H7 (cell line): ENCODE measurements at regions not wholly inside any gene's neighbourhood (a gene's known extent, or its start where the extent isn't known, plus 50 kb on each side); places are given as distances from the start of the nearest gene placed in this dataset.
A peak's percentile ranks its signal among the peaks of the same experiment; 100 is the strongest.
"Not testable (repeated sequence)": the region's sequence is repeated elsewhere in the genome, so short reads cannot be mapped to it uniquely, and the experiment has no call there.

Source experiments
- DNase-seq: peaks from one replicate; pipeline ENCODE4 v3.0.0; 2012
- H3K27me3 ChIP-seq: 2 replicates; pipeline ENCODE4 v1.6.0; 2011; ENCODE audit warnings: mild to moderate bottlenecking, low read length; ENCODE audit not compliant: control insufficient read depth, insufficient read depth
- H3K36me3 ChIP-seq: replicated peaks from 2 replicates; pipeline ENCODE4 v1.5.1; 2011; ENCODE audit warnings: low read length; ENCODE audit not compliant: control insufficient read depth, insufficient read depth
- H3K4me3 ChIP-seq: 2 replicates; pipeline ENCODE4 v1.5.1; 2011; ENCODE audit warnings: low read depth, mild to moderate bottlenecking, control low read depth, low read length, moderate library complexity; ENCODE audit not compliant: insufficient read depth

DNA sequence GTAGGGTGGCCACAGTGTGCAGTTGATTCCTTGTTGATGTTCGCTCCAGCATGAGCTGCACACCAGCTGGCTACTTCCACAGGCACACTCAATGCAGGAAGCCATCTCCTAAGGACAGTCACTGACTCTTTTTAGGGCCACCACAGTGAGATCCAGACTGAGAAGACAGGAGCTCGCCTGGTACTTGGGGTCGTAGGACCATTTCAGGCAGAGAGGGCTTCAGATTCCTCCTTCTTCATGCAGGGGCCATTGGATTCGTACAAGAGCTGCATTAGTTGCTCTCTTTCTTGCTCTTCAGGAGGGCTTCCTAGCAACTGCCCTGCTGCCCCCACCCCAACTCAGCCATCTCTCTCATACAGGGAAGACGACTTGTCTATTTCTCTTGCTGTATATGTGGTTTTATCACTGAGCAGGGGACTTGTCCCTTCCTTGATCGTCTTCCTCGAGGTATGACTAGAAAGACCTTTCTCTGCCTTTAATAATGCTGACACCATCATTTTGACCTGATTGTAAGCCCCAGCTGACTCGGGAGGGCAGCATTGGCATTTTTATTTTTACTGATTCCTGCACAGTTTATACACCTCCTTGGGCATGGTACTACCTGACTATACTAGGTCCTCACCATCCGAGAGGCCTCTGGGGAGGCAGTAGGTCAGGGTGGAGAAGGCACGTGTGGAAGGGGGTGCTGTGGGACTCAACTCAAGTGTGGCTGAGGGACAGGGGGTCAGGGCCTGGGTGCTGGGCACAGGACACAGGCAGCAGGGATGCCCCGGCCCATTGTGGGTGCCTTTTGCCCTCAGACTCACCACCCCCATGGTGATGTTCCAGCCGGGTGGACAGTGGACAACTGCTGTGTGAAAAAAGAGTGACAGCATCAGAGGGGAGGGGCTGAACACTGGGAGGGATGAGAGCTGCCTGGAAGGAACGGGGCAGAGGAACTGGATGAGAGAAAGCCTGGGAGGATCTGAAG is 136.7 kb upstream of the ZNF746 start:
- peaks cover 13% of the 10 kb centered on the region for H3K27me3 ChIP-seq
- H3K4me3 ChIP-seq = no peak overlapping the region
- H3K36me3 ChIP-seq = no peaks in the 10 kb centered on the region
- peak; percentile 6 for DNase-seq

DNA sequence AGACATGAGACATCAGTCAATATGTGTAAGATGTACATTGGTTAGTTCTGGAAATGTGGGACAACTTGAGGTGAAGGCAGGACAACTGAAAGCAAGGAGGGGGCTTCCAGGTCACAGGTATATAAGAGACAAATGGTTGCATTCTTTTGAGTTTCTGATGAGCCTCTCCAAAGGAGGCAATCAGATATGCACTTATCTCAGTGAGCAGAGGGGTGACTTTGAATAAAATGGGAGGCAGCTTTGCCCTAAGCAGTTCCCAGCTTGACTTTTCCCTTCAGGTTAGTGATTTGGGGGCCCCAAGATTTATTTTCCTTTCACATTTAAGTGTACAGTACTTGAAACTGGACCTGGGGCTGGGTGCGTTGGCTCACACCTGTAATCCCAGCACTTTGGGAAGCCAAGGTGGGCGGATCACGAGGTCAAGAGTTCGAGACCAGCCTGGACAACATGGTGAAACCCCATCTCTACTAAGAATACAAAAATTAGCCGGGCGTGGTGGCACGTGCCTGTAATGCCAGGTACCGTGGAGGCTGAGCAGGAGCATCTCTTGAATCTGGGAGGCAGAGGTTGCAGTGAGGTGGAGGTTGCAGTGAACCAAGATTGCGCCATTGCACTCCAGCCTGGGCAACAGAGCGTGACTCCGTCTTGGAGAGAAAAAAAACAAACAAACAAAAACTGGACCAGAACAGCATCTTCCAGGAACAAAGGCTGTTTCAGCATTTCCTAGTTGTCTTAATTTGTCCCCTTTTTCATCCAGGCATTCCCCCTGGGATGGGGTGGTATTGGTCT is 130.9 kb upstream of the ZNF746 start:
- not testable (repeated sequence) for H3K27me3 ChIP-seq, DNase-seq, H3K4me3 ChIP-seq, H3K36me3 ChIP-seq

DNA sequence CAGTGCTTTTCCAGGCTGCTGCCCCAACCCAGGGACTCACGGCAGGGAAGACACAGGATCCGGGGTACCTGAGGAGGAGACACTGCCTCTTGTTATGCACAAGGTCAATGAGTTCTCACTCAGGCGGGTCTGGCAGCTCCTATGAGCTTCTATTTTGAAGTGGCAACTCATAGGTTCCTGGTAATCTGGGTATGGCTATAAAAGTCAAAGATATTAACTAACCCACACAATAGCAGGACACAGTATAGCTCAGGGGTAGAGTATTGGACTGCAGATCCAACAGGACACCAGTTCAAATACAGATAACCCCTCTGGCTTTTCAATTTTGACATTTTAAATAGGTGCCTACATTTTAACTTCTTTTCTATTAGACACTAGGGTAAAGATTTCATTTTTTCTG is 130.3 kb upstream of the ZNF746 start:
- DNase-seq = no peak
- H3K4me3 ChIP-seq = no peak overlapping the region
- no peaks in the 10 kb centered on the region for H3K36me3 ChIP-seq
- H3K27me3 ChIP-seq = peaks cover 8% of the 10 kb centered on the region; the same call in 1 of the 2 replicates

DNA sequence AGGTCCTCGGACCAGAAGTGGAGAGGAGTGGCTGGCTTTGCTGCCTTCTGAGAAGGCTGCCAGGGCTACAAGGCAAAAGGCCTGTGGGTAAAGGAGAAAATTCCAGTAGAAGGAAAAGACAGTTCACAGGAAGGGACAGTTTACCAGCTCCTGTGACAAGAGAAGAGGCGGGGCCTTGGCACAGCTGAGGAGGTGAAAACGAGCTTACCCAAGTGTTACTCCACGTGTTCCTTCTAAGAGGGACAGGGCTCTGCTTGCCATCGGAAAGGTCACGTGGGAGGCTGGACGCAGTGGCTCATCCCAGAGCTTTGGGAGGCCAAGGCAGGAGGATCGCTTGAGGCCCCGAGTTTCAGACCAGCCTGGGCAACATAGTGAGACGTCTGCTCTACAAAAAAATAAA is 129.4 kb upstream of the ZNF746 start:
- H3K36me3 ChIP-seq = no peaks in the 10 kb centered on the region
- peaks cover 5% of the 10 kb centered on the region; the same call in 1 of the 2 replicates for H3K27me3 ChIP-seq
- no peak for DNase-seq

DNA sequence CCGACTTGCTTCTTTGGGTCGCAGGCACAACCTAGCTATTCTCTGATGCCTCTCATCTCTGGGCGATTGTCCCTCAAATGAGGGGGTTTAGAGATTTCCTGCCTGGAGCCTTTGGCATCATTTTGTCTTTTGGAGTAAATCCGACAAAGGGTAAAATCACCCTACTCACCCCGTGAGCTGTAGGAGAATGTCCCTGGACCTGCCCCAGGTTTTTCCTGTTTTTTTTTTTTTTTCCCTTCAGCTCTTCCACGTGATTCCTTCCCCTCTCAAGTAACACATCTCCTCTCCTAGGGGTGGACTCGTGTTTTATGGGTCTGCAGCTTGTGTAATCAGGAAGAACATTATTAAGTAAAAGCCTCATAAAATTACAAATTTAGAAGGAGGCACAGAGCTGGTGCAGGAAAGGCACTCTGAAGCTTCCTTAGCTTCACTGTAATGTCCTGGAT is 128.4 kb upstream of the ZNF746 start:
- Histone ChIP-seq H3K4me3 (no peak overlapping the region), H3K36me3 (no peaks in the 10 kb centered on the region; the same call in 1 of the 2 replicates), H3K27me3 (peaks cover 5% of the 10 kb centered on the region; the same call in 1 of the 2 replicates)
- no peak for DNase-seq

More for the DNA sequence above, 129.4 kb upstream of the ZNF746 start:
- no peak overlapping the region for H3K4me3 ChIP-seq

DNA sequence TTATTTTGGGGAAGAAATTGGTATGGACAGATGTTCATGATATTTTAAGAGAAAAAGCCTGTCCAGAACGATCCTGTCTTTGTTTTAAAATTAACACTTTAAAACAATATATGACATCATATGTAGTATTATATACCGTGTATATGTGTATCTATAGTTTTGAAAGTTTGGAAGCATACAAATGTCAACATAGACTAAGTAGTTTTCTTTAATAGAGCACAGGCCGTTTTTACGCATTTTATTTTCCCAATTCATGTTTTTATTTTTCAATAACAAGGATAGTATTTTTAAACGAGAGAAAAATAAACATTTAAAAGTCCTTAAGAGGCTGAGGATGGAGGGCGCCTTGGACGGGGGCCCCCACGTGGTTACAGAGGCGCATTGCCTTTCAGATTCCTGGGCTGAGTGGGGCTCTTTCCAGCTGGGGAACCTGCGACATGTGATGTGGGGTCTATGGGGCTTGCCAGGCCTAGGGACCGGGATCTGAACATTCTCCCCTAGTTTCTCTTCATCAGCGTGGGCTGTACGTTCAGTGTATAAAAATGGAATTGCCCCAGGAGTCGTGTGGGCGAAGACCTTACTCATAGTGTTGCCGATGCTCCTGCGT is 127.8 kb upstream of the ZNF746 start:
- peak; percentile 85 for DNase-seq
- Histone ChIP-seq H3K36me3 (peaks cover 4% of the 10 kb centered on the region), H3K4me3 (no peak overlapping the region), H3K27me3 (peaks cover 3% of the 10 kb centered on the region; the same call in 1 of the 2 replicates)

DNA sequence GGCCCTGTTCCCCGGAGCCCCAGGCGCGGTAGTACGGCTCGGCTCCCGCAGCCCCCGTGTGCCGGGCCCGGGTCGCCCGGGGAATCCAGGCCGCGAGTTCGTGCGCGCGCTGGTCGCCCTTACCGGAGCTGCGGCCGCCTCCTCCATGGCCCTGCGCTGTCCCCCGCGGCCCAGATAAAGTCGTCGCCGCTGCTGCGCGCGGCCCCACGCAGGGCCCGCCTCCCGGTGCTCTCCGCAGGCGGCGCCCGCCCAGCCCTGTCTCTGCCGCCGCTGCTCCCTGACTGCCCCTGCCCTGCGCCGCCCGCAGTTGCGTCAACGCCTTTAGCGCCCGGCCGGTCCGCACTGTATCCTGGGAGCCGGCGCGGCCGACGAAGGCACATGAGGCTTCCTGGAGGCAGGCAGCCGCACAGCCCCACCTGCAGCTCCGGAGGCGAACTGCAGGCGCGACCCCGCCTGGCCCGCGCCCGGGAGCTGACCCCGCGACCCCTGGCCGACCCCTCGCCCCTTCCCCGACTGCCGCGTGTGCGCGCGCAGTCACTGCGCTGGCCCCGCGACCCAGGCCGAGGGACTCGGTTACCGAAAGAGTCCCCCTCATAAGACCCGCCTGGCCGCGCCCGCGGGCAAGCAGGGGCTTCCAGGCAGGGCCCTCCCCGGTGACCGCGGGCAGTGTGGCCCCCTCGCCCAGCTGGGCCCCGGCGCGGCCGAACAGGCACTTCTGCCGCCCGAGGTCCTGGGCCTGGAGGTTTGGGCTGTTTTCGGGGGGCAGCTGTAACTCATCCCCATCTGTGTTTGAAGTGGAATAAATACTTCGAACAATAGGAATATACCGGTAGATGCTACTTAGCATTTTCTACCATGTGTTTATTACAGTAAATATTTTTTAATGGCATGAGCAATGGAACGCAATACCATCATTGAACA is 127.1 kb upstream of the ZNF746 start:
- peak; percentile 98 for DNase-seq
- H3K27me3 ChIP-seq = peaks cover 2% of the 10 kb centered on the region; the same call in 1 of the 2 replicates
- H3K4me3 ChIP-seq = peak overlapping the region; percentile 85
- peaks cover 9% of the 10 kb centered on the region for H3K36me3 ChIP-seq

DNA sequence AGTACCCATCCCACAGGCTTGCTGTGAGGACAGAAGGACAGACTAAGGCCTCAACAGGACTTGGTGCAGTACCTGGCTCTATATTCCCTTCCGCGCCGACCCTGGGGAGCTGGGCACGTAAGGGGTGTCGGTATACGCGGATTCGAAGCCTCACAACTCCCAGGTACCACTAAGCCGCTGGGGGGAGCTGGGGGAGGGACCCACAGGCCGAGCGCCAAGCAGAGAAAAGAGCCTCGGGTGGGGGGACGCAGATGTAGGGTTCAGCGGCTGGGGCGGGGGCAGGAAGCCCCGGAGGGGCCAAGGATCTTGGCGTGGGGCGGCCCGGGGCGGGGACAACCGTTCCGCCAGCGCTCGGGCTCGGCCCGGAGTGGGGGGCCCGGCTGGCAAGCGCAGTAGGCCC is 126.4 kb upstream of the ZNF746 start:
- Histone ChIP-seq H3K36me3 (peaks cover 13% of the 10 kb centered on the region), H3K4me3 (peak overlapping the region; percentile 85), H3K27me3 (peaks cover 2% of the 10 kb centered on the region; the same call in 1 of the 2 replicates)
- peak; percentile 71 for DNase-seq

DNA sequence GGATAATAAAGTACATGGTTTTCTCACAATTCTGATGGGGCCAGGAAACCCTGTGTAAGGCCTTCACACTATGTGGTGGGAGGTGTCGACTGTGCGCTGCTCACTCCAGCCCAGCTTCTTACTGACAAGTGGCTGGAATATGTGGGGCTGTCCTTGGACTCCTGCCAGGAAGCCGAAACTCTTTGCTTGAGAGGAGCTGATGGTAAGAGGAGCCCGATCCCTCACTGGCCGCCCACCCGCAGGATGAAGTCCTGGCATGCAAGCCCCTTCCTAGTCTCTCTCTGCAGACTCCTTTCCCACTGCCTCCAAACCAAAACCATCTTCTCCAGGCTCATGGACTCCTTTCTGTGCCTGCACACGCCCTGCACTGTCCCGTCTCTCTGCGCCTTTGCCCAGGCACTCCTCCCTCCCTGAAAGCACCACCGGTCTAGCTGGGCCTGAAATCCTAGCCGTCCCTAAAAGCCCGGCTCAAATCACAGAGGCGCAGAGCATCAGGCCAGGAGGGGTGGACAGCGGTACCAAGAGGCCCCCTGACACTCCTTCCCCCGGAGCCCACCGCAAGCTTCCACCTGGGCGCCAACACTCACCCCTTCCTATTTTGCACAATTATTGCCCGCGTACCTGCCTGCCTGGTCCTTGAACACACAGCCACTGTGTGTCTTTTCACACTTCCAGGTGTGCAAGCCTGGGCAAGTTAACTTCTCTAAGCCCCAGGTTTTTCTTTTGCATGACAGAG is 125.8 kb upstream of the ZNF746 start:
- peaks cover 14% of the 10 kb centered on the region for H3K36me3 ChIP-seq
- DNase-seq, H3K27me3 ChIP-seq: not testable (repeated sequence)
- H3K4me3 ChIP-seq = peak overlapping the region; percentile 85

DNA sequence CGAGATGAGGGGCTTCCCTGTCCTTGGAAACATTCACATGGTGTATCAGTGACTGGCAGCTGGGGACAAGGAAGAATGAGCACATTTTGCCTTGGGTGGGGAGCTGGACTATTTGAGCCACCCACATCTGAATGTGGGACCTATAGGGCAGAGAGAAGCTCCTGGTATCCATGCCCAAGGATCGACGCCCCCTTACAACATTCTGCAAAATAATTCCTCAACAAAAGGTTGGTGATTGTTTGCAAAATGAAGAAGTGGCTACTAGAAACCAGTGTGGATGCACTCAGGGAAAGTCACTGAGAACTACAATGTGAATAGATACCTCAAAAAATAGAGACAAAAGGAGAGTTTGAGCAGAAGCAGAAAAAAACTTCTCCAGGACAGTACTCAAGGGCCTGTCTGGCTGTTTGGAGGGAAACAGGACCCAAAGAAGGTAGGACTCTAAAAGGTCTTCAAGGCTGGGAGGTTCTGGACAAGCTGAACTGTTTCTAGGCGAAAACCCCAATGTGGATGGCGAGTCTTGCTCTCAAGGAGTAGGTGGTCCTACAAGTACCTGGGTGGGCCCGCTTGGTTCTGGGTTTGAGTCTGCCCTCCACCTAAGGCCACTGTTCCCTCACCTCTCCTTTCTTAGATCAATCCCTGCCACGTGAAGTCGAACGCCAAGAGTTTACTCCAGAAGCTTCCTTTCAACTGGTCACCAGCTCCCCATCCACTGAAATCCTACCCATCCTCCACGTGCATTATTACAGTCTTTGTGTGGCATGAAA is 125.0 kb upstream of the ZNF746 start:
- no peak for DNase-seq
- Histone ChIP-seq H3K27me3 (peaks cover under 1% of the 10 kb centered on the region; the same call in 1 of the 2 replicates), H3K4me3 (no peak overlapping the region), H3K36me3 (peaks cover 17% of the 10 kb centered on the region)

DNA sequence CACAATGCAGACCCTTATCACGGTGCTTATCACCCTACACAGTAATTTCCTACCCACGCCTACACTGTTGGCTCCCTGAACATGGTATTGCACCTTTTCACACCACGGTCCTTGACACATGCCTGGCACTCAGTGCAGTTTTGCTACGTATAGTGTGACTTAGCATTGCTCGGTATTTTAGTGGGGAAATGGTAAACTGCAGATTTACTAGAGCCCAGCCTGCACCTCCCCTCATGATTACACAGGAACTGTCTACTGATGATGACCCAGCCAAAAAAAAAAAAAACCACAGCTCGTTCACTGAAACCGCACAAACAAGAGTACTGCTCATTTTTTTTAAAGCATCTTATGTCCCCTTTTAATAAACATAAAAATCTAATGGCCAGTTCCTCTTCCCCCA is 124.2 kb upstream of the ZNF746 start:
- no peak for DNase-seq
- Histone ChIP-seq H3K36me3 (peaks cover 17% of the 10 kb centered on the region), H3K4me3 (no peak overlapping the region), H3K27me3 (no peaks in the 10 kb centered on the region)

DNA sequence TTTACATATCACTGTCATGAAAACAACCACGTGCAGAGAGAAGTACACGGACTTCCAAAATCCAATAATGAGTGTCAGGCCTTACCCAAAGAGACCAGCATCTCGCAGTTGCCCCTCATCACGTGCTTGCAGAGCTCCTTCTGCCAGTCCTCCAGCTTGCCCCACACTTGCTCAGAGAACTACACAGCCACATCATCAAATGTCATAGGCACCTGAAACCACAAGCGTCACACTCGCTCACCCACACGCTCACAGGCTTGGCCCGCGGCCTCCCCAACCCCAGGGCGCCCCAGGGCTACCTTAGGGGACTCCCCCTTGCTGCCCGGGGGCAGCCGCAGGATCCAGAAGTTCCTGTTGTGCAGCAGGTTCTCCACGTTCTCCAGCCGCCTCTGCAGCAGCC is 123.4 kb upstream of the ZNF746 start:
- H3K36me3 ChIP-seq = peaks cover 17% of the 10 kb centered on the region
- no peak overlapping the region for H3K4me3 ChIP-seq
- H3K27me3 ChIP-seq = no peaks in the 10 kb centered on the region
- no peak for DNase-seq
